Astrocyte of the hippocampus (primary cell): ENCODE measurements at regions not wholly inside any gene's neighbourhood (a gene's known extent, or its start where the extent isn't known, plus 50 kb on each side); places are given as distances from the start of the nearest gene placed in this dataset.

Experiments
- DNase-seq: peaks from one replicate; pipeline ENCODE4 v3.0.0; 2011; ENCODE audit warnings: low read depth, low spot score

DNA sequence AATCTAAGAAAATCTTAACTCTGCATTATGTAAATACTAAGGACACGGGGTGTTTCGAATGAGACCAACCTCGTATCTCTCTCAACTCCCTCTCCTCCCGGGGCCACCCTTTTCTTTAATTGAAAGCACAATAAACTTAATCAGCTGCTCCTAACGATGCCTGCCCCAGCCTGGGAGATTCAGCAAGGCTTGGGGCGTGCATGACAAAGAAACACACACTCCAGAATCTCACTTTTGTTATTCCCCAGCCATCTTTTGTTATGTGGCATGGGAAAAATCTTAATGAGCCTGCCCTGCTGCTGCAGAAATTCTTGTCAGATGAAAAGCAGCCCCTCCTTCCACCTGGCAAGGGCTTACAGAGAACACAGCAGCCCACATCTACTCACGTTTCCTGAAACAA is 117.4 kb downstream of the TTLL2 start:
- DNase-seq, result peak; percentile 85

DNA sequence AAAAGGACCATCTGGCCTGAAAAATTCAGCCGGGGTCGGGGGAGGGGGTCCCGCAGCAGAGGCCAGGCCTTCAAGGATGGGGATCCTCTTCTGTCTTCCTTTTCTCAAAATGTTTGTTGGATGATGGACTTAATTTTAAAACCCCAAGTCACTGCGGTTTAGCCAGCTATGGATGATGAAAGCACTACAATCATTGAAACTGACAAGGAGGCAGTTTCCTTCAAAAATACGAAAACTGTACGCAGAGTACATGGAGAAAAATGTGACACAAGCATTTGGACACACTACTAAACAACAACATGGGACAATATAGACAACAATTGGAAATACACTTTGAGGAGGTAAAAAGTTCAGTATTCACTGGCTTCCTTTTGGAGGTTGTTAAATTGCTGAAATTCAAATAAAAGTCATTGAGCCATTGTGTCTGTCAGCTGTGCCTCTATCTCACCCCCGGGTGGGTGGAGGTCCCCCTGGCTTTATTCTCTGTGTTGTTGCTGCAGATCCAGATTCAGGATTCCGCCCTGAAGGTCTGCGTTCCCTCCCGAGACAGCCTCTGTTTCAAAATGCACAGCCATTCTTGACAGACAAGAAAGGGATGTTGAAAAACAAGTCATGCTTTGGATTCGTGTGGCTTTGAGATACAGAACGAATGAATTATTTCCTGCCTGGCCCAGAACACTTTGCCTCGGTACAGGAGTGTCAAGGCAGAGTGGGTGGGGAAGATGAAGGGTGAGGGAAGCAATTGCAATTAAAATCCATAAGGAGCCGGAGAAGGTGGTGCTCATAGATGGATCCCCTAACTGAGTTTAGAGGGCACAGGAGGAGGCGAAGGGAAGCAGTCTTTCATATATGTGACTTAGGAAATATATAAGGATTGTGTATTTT is 118.2 kb downstream of the TTLL2 start:
- peak; percentile 3 for DNase-seq

DNA sequence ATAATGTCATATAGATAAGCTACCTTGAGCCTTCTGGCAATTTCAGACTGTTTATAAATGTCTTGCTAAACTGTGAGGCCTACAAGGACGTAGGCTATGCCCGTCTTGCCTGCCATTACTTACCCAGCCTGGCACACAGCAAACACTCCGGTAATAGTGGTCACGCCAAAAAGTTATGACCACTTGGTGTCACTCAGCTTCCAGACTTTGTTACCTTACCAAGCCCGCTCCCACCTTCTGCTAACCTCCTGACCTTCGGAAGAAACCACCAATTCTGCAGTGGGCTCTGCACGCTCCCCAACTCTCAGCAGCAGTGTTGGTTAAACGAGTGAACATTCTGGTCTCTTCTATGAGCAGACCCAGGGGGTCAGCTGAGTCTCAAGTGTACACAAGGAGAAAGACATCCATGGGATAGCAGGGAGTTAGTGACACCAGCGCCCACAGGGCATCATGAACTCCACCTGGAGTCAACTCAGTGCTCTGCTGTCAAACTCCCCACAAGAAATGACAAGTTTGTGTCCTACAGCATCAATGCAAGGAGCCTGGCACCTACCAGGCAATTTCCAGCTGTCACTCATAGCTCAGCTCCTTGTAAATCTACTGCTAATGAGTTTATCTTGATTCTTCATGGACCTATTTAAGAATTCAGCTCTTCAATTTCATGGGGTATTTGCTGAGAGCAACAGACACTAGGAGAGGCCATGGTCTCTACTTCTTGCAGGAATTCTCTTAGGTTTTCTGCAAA is 119.9 kb downstream of the TTLL2 start:
- no peak for DNase-seq

DNA sequence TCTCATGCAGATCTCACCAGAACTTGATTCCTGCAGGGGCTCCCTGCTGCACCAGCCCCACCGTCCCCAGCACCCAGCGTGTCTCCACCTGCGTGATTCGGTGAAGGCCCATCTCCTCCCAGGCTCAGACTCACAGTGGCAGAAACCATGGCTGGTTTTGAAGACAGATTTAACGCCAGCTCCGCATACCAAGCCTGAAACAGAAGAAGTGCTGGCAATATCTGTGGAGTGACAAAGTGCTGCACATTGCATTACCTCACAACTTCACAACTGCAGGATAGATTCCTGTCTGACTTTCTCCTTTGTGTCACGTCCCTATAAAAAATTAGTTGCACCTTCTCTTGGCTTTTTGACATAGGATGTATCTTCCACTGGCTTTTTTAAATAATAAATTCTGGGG is 120.7 kb downstream of the TTLL2 start:
- DNase-seq, result no peak

DNA sequence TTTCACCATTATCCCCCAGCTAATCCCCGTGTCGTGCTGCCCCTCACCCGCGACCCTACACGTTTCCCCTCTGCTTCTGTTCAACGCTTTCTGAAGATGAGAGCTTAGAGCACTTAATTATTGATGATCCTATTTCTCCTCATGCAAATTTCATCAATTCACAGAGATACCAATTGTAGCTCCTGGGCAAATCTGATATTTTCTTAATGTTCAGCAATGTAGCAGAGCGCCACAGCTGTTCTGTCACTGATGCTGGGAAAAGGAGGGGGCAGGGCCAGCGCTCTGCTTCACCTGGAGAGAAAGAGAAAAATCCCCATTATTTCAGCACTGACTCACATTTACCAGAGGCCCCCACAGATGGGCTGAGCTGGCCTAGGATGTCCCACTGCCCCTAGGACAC is 121.2 kb downstream of the TTLL2 start:
- no peak for DNase-seq

DNA sequence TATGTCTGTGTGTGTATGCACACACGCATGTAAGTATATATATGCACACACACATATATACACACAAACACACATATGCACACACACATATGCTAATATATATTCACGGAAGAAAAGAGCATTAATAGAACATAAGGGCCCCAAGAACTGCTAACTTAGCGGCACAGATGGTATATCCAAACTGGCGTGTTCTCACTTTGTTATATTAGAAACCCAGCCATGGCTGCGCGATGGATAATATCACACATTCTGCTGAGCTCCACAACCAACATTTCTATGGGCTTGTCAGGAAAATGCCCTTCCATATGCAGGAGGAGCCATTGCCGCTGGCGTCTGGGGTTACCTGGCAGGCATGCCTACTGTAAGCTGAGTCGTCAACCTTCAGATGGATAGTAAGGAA is 122.1 kb downstream of the TTLL2 start:
- DNase-seq, result no peak

DNA sequence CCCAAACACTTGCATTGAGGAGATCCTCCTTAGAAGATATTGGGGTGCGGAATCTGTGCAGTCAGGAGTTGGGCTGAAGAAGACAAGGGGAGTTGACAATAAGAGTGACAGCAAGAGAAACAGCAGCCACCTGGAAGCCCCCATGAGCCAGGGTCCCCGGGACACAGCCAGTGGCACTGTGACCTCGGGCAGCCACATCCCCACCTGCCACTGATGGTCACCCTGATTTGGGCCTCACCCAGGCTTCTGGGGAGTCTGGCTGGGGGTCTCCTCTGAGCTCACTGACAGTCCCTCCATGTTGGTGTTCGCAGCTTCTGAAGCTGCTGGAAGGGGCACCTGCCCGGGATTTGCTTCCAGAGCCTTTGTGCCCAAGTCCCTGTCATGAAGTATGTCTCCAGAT is 123.5 kb downstream of the TTLL2 start:
- no peak for DNase-seq

DNA sequence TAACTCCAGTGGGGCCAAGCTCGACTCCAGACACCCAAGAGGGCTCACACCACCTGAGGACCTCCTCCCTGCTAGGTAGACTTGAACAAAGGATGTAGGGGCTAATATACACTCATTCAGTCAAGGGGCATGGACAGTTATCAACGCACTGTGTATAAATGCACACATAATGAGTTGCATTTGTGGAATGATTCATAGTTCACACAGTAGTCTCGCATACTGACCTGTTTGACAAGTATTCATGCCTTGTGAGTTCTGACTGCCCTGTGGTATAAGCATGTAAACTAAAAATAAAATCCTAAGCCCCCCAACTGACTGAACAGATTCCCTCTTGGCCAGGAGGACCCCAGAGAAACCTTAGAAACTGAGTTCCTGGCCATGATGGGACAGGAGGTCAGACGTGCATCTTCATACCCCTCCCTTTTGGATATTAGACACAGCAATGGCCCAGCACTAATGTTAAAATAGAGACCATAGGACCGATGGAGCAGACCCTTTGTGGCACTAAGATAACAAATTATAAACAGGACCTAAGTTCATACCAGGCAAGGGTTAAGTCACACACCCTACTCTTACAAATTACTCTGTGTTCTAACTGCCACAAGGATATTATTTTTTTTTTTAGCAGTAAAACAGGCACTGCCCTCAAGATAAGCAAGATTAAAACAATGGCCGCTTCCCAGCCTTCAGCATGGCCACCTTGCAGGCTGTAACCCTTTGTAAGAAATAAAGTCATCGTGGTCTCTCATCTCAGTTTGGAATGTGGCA is 124.4 kb downstream of the TTLL2 start:
- DNase-seq, result no peak

DNA sequence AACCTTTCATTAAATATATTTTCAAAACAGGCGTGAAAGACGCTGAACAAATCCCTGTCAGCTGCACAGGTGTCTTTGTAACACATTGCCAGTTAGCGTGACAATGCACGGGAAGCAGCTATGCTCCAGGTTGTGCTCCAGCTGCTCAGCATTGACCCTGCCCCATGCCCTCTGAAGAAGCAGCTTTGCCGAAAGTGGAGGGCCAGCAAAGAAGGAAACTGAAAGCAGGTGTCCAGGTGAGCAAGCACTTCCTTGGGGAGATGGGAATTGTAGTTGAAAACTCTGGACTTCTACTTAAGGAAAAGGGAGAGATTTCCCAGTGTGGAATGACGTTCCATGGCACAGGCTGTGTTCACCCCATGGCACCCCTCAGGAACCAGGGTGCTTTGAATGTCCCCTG is 125.7 kb downstream of the TTLL2 start:
- DNase-seq, result no peak

DNA sequence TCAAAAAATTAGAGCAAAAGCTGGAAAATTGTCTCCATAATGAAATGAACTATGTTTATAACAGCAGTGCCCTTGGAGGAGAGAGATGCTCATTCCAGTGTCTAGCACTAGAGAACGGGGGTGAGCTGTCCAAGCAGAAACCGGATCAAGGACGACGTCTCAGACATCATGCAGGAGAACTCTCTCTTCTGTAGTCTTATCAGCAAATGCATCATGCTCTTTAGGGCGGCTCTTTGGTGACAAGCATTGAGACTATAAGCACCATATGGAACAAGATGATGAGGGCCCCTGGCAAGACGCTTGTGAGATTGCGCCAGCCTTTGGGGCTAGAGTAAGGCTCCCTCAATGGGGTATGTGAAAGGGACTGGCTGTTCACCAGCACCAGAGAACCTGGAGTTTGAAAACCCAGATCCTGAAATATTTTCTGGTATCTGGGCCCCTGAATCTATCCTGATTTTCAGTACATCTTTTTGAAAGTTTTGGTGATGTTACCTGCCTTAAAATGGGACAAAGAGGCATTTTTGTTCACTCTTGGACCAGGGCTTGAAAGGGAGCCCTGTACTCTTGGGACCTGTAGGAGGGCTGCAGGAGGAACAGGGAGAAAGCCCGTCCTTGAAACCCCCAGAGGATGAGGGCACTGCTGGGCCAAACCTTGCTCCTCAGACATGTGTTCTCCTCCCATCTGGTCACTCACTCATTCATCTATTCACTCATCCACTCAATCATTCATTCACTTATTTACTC is 127.6 kb downstream of the TTLL2 start:
- no peak for DNase-seq

DNA sequence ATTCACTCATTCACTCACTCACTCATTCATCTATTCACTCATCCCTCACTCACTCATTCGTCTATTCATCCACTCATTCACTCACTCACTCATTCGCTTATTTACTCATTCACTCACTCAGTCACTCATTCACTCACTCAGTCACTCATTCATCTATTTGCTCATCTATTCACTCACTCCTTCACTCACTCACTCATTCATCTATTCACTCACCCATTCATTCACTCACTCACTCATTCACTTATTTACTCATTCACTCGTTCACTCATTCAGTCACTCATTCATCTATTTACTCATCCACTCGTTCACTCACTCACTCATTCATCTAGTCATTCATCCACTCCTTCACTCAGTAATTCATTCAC is 128.2 kb downstream of the TTLL2 start:
- no peak for DNase-seq

DNA sequence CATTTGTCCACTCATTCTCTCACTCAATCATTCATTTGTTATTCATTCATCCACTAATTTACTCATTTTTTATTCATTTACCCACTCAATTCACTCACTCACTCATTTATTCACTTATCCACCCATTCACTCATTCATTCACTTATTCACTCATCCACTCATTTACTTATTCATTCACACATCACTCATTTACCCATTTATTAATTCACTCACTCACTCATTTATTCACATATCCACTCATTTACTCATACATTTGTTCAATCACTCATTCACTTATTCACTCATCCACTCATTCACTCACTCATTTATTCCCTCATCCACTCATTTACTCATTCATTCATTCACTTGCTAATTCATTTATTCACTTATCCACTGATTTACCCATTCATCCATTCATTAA is 129.1 kb downstream of the TTLL2 start:
- DNase-seq, result no peak

DNA sequence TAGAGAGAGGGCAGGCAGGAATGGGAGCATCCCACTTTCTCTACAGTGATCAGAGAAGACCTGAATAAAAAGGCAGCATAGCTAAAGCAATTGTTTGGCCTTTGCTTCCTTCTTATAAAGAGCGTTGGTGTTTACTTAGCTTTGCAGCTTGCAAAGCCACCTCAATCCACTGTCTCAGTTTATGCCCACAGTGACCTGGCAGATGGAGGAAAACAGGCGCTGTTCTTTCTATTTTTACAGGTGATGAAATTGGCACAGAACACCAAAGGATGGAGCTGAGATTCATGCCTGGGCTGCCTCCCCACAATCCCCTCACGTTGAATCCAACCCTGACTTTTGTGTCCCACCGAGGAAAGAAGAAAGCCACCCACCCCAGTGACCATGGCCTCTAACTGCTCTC is 130.5 kb downstream of the TTLL2 start:
- DNase-seq, result no peak

DNA sequence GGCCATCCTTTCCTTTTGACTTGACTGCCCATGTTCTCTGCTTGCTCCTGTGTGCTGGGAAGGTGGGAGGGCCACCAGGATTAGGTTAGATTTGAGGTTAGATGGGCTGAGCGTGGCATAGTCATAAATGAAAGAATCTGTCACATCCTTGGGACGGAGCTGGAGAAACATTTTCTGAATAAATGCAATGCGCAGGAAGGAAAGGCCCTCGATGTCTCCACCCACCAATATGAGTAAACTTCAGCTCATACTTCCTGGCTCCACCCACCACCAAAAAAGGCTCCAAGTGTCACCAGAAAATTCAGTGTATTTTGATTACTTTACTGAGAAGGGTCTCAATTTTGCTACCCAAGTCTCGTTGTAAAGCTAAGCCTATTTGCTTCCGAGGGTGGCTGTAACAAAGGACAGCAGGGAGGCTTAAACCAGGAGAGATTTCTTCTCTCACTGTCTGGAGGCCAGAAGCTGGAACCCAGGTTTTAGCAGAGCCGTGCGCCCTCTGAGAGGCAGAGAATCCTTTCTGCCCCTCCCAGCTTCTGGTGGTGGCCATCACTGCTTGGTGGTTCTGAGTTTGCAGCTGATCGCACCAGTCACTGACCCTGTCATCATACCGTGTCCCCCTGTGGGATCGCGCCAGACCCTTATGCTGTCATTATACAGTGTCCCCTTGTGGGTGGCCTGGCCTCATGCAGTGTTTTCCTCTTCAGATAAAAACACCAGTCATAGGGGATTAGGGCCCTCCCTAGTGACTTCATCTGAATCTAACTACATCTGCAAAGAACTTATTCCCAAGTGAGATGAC is 137.8 kb downstream of the TTLL2 start:
- no peak for DNase-seq

DNA sequence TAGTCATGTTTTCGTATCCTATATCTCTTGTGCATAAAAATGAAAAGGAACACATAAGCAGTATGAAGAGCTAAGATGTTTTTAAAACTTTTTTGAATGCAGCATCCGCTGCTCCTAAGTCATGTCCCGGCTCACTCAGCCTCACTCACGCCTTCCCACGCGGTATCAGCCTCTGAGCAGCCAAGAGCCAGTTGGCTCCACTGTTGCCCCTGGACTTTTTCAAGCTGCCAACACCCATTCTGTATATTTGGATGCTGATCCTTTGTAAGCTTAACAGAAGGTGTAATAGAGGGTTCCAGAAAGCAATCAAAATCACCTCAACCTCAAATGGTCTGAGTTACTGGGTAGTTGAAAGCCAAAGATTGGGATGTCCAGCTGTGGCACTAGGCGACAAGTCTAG is 139.3 kb downstream of the TTLL2 start:
- no peak for DNase-seq

DNA sequence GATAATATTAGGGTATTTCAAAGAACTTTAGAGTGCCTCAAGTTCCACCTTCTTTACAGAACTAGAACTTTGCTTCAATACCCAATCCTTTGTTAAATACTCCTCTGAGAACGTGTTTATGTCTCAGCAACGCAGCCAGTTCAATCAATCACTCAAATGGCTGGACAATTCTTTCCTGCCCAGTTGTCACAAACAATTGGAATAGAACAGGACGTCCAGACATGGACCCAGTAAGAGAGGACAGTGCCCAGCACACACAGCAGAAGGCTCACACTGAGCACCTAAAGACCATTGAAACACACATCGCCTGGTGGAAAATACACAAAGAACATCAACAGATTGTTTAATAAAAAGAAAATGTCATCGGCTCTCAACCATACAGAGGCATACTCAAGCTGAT is 140.6 kb downstream of the TTLL2 start:
- DNase-seq, result no peak

DNA sequence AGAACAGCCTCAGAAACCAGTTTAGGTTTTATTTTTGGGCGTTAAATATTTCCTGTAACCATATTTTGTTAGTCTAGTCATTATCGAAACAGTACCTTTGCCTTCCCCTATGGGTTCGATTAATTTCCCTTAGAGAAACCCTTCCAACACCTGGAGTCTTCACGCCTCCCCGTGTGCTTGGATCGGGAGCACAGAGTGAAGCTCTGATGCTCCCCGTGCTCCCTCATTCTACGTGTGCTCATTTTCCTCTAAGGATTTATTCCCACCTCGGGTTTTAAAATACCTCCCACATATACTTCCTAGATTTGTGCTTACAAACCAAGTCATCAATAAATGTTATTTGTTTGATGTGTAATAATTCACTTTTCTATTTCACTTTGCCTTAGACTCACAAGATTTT is 142.4 kb downstream of the TTLL2 start:
- DNase-seq, result no peak

DNA sequence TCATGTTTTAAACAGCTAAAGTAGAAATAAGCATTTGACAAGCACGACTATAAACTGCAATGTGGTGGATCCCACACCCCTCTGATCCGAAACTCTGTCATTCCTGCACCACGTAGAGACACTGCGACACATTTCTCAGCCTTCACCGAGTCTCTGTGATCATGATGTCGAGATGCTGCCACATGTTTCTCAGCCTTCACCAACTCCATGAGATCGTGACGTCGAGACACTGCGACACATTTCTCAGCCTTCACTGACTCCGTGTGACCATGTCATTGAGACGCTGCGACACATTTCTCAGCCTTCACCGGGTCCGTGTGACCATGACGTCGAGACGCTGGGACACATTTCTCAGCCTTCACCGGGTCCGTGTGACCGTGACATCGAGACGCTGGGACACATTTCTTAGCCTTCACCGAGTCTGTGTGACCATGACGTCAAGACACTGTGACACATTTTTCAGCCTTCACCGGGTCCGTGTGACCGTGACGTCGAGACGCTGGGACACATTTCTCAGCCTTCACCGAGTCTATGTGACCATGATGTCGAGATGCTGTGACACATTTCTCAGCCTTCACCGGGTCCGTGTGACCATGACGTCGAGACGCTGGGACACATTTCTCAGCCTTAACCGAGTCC is 143.0 kb downstream of the TTLL2 start:
- no peak for DNase-seq

DNA sequence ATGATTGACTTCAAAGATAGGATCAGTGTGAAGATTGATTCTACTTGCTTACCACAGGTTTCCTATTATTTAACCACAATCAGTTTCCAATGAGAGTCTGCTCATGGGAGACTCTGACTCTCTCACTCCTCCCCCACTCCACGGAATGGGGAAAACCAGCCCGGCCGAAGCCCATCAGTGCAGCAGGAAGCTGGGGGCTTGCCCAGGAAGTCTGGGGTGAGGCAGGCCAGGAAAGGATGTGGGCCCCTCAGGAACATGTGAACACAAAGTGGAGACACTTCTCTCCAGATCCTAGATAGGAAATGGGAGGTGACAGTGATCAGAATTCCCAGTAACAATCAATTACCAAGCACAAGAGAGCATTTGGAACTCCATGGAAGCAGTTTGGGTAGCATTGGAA is 144.2 kb downstream of the TTLL2 start:
- DNase-seq, result no peak

DNA sequence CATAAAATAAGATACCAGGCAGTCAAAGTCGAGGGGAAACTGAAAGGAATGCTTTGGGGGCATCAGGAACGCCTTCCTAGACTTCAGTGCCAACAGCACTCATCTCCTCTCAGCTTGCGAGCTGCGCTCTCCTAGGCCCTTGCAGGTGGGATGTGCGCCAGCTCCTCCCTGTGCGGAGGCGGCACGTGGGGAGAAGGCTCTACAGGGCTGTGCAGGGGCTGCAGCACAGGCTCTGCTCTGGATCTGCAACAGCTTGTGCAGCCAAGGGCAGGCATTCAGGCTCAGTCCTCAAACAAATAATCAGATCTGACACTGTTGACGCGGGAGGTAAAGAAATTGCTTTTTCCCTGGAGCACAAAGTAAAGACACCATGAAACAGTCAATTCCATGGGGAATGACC is 144.8 kb downstream of the TTLL2 start:
- no peak for DNase-seq
